ENCODE measurements at regions not wholly inside any gene's neighbourhood (a gene's known extent, or its start where the extent isn't known, plus 50 kb on each side); places are given as distances from the start of the nearest gene placed in this dataset.

GRCh38 chr5:18740301-18740700 is 1106.0 kb downstream of the TAF11L14 start:
- TF ChIP-seq CTCF (IDR thresholded peaks at IDR 0.05; ENCODE audit: poor library complexity) (no peak), EZH2 (IDR thresholded peaks at IDR 0.05; ENCODE audit: borderline replicate concordance) (no peak), EZH2phosphoT487 (IDR thresholded peaks at IDR 0.05; ENCODE audit: low read depth, severe bottlenecking, unreplicated experiment) (no peak)
